SK-N-SH (cell line): ENCODE measurements at regions not wholly inside any gene's neighbourhood (a gene's known extent, or its start where the extent isn't known, plus 50 kb on each side); places are given as distances from the start of the nearest gene placed in this dataset.

Experiments
- CTCF ChIA-PET: fragments of 300-600, 350-600 bp; formaldehyde crosslinking; extraction: SDS; loops from one replicate; lab custom pipeline; 2021; lab: Yijun Ruan, JAX
- POLR2A ChIA-PET: fragments of 350-600 bp; sonication (Branson Sonifier 250); formaldehyde crosslinking; extraction: SDS; loops from one replicate; lab custom pipeline; 2020; ENCODE audit warnings: antibody characterized with exemption, inconsistent platforms; lab: Yijun Ruan, JAX
- DNase-seq: peaks from one replicate; pipeline ENCODE4 v3.0.0; 2012
- H2AFZ ChIP-seq: fragments of 200-600 bp; sonication (generic); 2 replicates; pipeline ENCODE4 v1.8.1; 2016; ENCODE audit warnings: antibody characterized with exemption, mild to moderate bottlenecking, low read depth
- H3F3A ChIP-seq: fragments of 200-600 bp; sonication (generic); replicated peaks from 2 replicates; pipeline ENCODE3; 2016; ENCODE audit warnings: antibody characterized with exemption, mild to moderate bottlenecking; ENCODE audit not compliant: insufficient read depth
- H3K27ac ChIP-seq, 2 experiments: fragments of 200-500 bp in 1 of 2; fragments of 200-600 bp in 1 of 2; sonication (Bioruptor generic) in 1 of 2; sonication (generic), shearing (Covaris generic) in 1 of 2; 2 replicates each; pipeline versions ENCODE4 v1.5.1 to v1.6.1; 2014 to 2016; ENCODE audit warnings: low read depth in 2 of 2, inconsistent platforms in 1 of 2, low read length in 1 of 2, mild to moderate bottlenecking in 1 of 2, mixed read lengths in 1 of 2
- H3K27me3 ChIP-seq: fragments of 200-600 bp; sonication (generic), shearing (Covaris generic); 2 replicates; pipeline ENCODE4 v1.6.1; 2016; ENCODE audit warnings: mixed run types; ENCODE audit not compliant: insufficient read depth
- H3K36me3 ChIP-seq, 2 experiments: fragments of 200-500 bp in 1 of 2; fragments of 200-600 bp in 1 of 2; sonication (Bioruptor generic) in 1 of 2; sonication (generic) in 1 of 2; replicated peaks in 1 of 2; 2 replicates each; pipeline versions ENCODE3 to v1.5.1; 2014 to 2016; ENCODE audit warnings: low read length in 1 of 2, mild to moderate bottlenecking in 1 of 2; ENCODE audit not compliant: insufficient read depth in 2 of 2, control insufficient read depth in 1 of 2
- H3K4me1 ChIP-seq, 2 experiments: fragments of 200-500 bp in 1 of 2; fragments of 200-600 bp in 1 of 2; sonication (Bioruptor generic) in 1 of 2; sonication (generic), shearing (Covaris generic) in 1 of 2; 2 replicates each; pipeline versions ENCODE4 v1.5.1 to v1.6.1; 2014 to 2016; ENCODE audit warnings: low read depth in 1 of 2, low read length in 1 of 2, mixed run types in 1 of 2; ENCODE audit not compliant: insufficient read depth in 2 of 2, control insufficient read depth in 1 of 2
- H3K4me2 ChIP-seq: fragments of 200-600 bp; sonication (generic), shearing (Covaris generic); 2 replicates; pipeline ENCODE4 v1.6.1; 2017; ENCODE audit warnings: mixed run types
- H3K4me3 ChIP-seq, 2 experiments: fragments of 200-500 bp in 1 of 2; fragments of 200-600 bp in 1 of 2; sonication (Bioruptor generic) in 1 of 2; sonication (generic), shearing (Covaris generic) in 1 of 2; 2 replicates each; pipeline versions ENCODE4 v1.5.1 to v1.8.1; 2014 to 2016; ENCODE audit warnings: low read depth in 2 of 2, inconsistent platforms in 1 of 2, low read length in 1 of 2, mild to moderate bottlenecking in 1 of 2, mixed read lengths in 1 of 2, moderate library complexity in 1 of 2
- H3K79me2 ChIP-seq: fragments of 200-600 bp; sonication (generic); 2 replicates; pipeline ENCODE4 v1.8.1; 2017; ENCODE audit warnings: mild to moderate bottlenecking; ENCODE audit not compliant: insufficient read depth
- H3K9ac ChIP-seq: fragments of 200-600 bp; sonication (generic); 2 replicates; pipeline ENCODE4 v1.6.1; 2017; ENCODE audit warnings: mixed run types
- H3K9me2 ChIP-seq: fragments of 200-600 bp; sonication (generic); 2 replicates; pipeline ENCODE4 v1.6.1; 2017; ENCODE audit warnings: mixed run types
- H3K9me3 ChIP-seq: fragments of 200-600 bp; sonication (generic); 2 replicates; pipeline ENCODE4 v1.6.1; 2017; ENCODE audit warnings: mixed run types, mild to moderate bottlenecking, moderate library complexity
- H4K20me1 ChIP-seq: fragments of 200-600 bp; sonication (generic); 2 replicates; pipeline ENCODE4 v1.6.1; 2017; ENCODE audit warnings: mild to moderate bottlenecking, mixed run types; ENCODE audit not compliant: insufficient read depth
- CHD2 ChIP-seq: fragments of 150-350 bp; IDR thresholded peaks from 2 replicates; pipeline ENCODE4 v1.6.1; 2018; ENCODE audit warnings: low read length; ENCODE audit not compliant: partially characterized antibody
- CTCF ChIP-seq: fragments of 200-600 bp; sonication (generic); IDR thresholded peaks from 2 replicates; pipeline ENCODE4 v1.6.1; 2017; ENCODE audit warnings: antibody characterized with exemption, mild to moderate bottlenecking, moderate library complexity
- FOXJ3 ChIP-seq: sonication (generic); formaldehyde crosslinking; IDR thresholded peaks from 2 replicates; pipeline ENCODE4 v1.5.1; 2020; ENCODE audit warnings: mild to moderate bottlenecking, missing genetic modification reagents
- FOXM1 ChIP-seq: IDR thresholded peaks from 2 replicates; pipeline ENCODE4 v1.4.0; 2012; ENCODE audit warnings: low read depth, mild to moderate bottlenecking
- RAD21 ChIP-seq: IDR thresholded peaks from 2 replicates; pipeline ENCODE4 v1.6.1; 2012; ENCODE audit warnings: mild to moderate bottlenecking, low read length
- RCOR1 ChIP-seq: fragments of 150-350 bp; IDR thresholded peaks from 2 replicates; pipeline ENCODE4 v1.6.1; 2017; ENCODE audit warnings: antibody characterized with exemption, low read length
- SMC3 ChIP-seq: IDR thresholded peaks from 2 replicates; pipeline ENCODE4 v1.6.1; 2012; ENCODE audit warnings: low read depth, low read length, improper control_type of control experiment
- TCF12 ChIP-seq: IDR thresholded peaks from 2 replicates; pipeline ENCODE4 v1.4.0; 2012
- TEAD4 ChIP-seq: IDR thresholded peaks from 2 replicates; pipeline ENCODE4 v1.4.0; 2012; ENCODE audit warnings: mild to moderate bottlenecking, borderline replicate concordance; ENCODE audit not compliant: insufficient read depth
- WGBS: methylation state at CpG from one replicate; pipeline ENCODE4 v1.1.6; 2017; ENCODE audit warnings: low lambda C conversion rate; 5-methylcytosine and 5-hydroxymethylcytosine counted together
- TF ChIP-seq, protein P1 (sequence below): IDR thresholded peaks from 2 replicates; pipeline ENCODE4 v1.4.0; 2012; ENCODE audit warnings: low read depth, borderline replicate concordance

GRCh38 chrX:25941559-25942250 lies 196.4 kb upstream of the MAGEB18 start:
- H3K9me2 ChIP-seq, result no peaks in the 10 kb centered on the region
- POLR2A ChIA-PET, result no interaction called here
- no peaks in the 10 kb centered on the region for H3K36me3 ChIP-seq
- CTCF ChIA-PET, result no interaction called here
- DNase-seq, result no peak
- no peak overlapping the region for H3K9ac ChIP-seq
- H2AFZ ChIP-seq, result no peak overlapping the region
- no peaks in the 10 kb centered on the region for H3K4me1 ChIP-seq
- no peaks in the 10 kb centered on the region for H3F3A ChIP-seq
- TF ChIP-seq TEAD4 (no peak), SMC3 (no peak), FOXJ3 (CRISPR knock-in tag) (no peak), CTCF (no peak), CHD2 (no peak)
- TF ChIP-seq, protein P1, sequence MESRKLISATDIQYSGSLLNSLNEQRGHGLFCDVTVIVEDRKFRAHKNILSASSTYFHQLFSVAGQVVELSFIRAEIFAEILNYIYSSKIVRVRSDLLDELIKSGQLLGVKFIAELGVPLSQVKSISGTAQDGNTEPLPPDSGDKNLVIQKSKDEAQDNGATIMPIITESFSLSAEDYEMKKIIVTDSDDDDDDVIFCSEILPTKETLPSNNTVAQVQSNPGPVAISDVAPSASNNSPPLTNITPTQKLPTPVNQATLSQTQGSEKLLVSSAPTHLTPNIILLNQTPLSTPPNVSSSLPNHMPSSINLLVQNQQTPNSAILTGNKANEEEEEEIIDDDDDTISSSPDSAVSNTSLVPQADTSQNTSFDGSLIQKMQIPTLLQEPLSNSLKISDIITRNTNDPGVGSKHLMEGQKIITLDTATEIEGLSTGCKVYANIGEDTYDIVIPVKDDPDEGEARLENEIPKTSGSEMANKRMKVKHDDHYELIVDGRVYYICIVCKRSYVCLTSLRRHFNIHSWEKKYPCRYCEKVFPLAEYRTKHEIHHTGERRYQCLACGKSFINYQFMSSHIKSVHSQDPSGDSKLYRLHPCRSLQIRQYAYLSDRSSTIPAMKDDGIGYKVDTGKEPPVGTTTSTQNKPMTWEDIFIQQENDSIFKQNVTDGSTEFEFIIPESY, result no peak
- H3K27ac ChIP-seq, result no peak overlapping the region
- no peaks in the 10 kb centered on the region for H3K27me3 ChIP-seq
- H4K20me1 ChIP-seq, result no peaks in the 10 kb centered on the region
- no peak overlapping the region for H3K4me2 ChIP-seq
- H3K9me3 ChIP-seq, result no peaks in the 10 kb centered on the region
- no peak overlapping the region for H3K4me3 ChIP-seq
- 6% methylated on average over 4 of the region's 4 CpGs for WGBS
- H3K79me2 ChIP-seq, result no peaks in the 10 kb centered on the region

GRCh38 chrX:25968920-25969319 lies 169.2 kb upstream of the MAGEB18 start:
- H3K9ac ChIP-seq, result no peak overlapping the region
- DNase-seq, result peak; percentile 35
- no peaks in the 10 kb centered on the region for H3K9me3 ChIP-seq
- CTCF ChIA-PET, result interaction anchor here (0.7 to 1.6 kb wide), 3 partner anchors 245 to 447 kb away, joined by 3 to 9 read pairs (median 3); no protein-coding TSS in a partner anchor
- no peaks in the 10 kb centered on the region for H3K79me2 ChIP-seq
- H4K20me1 ChIP-seq, result no peaks in the 10 kb centered on the region
- H3K4me1 ChIP-seq, result no peaks in the 10 kb centered on the region
- POLR2A ChIA-PET, result no interaction called here
- no peaks in the 10 kb centered on the region for H3K36me3 ChIP-seq
- no peaks in the 10 kb centered on the region for H3K27me3 ChIP-seq
- no peak overlapping the region; a peak in 1 of 4 replicates for H3K4me3 ChIP-seq
- H2AFZ ChIP-seq, result no peak overlapping the region
- H3K27ac ChIP-seq, result no peak overlapping the region
- no peaks in the 10 kb centered on the region for H3F3A ChIP-seq
- peak; percentile 68 for TF ChIP-seq CTCF
- peak; percentile 54; the same call in 1 of the 2 replicates for TF ChIP-seq SMC3
- TF ChIP-seq RCOR1, result no peak
- peak; percentile 70 for TF ChIP-seq RAD21
- no peak for TF ChIP-seq FOXM1
- no peak for TF ChIP-seq TCF12
- H3K4me2 ChIP-seq, result no peak overlapping the region
- H3K9me2 ChIP-seq, result no peaks in the 10 kb centered on the region
- WGBS, result 3% methylated on average over 8 of the region's 12 CpGs
